HG02763 (cell line): ENCODE measurements at regions not wholly inside any gene's neighbourhood (a gene's known extent, or its start where the extent isn't known, plus 50 kb on each side); places are given as distances from the start of the nearest gene placed in this dataset.
"Not testable (repeated sequence)": the region's sequence is repeated elsewhere in the genome, so short reads cannot be mapped to it uniquely, and the experiment has no call there.

Experiments used
- ATAC-seq: cut with Tn5 transposase; IDR thresholded peaks from one replicate; pipeline ENCODE4 v1.9.1; 2021; ENCODE audit warnings: mild to moderate bottlenecking, moderate library complexity; ENCODE audit not compliant: unreplicated experiment

- no peak for ATAC-seq
These were observed 164.2 kb downstream of the VAPA start for GRCh38 chr18:10077986-10078385.

DNA sequence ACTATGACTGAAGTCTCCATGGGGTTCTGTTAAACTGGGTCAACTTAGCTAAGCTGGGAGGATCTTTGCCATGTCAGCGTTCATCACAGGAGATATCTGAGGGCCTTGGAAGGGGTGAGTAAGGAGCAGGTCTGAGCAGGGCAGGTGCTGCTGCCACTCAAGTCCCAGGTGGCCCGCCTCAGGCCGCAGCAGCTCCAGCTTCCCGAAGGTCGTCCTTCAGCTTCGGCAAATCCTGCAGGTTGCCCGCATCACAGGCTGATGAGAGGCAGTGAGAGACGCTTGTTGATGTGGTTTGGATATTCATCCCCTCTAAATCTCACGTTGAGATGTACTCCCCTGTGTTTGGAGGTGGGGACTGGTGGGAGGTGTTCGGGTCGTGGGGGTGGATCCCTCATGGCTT lies 166.6 kb downstream of the VAPA start:
- ATAC-seq: no peak

GRCh38 chr18:10081492-10081891 lies 167.7 kb downstream of the VAPA start:
- no peak for ATAC-seq

DNA sequence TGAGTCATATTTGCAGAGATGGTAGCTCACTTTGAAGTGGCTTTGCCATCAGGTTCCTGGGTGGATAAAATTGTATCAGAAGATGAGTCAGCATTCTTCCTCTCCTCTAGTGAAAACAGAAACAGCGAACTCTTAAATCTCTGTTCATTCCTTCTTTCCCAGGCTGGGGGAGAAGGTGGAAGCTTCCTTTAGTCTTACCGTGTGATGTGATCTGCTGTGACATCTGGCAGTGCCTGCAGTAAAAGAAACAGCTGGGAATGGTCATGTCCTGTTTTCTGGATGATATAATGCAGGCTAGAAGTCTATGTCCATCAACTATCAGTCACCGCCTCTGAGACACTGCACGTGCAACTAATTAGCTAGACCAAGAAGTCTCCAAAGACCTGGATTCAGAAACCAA lies 171.6 kb downstream of the VAPA start:
- ATAC-seq: no peak

DNA sequence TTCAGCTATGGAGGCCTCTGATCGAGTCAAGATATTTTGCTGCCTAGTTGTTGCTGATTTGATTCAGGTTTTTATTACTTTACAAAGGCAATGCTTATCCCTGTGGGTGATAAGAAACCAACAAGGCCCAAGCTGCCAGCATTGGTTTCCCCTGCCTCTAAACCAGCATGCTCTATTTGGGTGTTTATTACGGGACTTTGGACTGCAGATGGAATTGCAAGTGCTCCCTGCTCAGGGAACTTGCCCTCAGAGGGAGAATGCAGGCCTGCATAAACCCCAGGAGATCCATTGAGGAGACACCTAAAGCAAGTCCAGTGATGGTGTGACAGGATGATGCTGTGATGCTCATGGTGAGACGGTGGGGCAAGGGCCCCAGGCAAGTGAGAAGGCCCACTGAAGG lies 172.1 kb downstream of the VAPA start:
- ATAC-seq: no peak

DNA sequence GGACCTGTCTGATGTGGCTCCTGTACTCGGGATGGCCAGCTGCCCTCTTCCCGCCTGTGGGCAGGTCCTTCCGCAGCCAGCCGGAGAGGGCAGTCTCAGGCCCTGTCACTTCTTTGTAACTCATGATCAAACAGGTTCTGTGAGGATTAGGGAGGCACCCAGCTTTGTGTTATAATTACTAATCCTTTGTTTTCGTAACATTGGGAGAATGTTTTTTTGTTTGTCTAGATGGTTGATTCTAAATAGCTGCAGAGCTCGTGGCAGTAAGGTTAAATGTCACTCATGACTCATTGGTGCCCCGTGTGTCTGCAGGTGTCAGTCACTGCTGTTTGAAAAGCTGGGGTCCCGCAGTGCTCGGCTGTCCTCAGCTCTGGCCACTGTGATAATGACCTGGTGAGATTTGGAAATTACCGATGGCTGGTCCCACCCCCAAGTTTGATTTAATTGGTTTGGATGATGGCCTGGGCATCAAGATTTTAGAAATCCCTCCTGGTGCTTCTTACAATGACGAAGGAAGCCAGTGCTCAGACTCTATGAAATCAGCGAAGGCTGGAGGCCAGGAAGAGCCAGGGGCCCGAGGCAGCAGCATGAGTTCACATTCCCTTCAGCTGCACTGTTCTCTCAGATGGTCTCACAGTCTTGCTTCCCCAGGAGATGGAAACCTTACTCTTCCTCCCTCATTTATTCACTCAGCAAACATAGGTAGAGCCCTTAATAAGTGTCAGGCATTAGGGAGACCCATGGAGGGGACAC lies 172.8 kb downstream of the VAPA start:
- ATAC-seq: no peak

GRCh38 chr18:10088734-10089133 lies 174.9 kb downstream of the VAPA start:
- no peak for ATAC-seq

GRCh38 chr18:10089881-10090280 lies 176.1 kb downstream of the VAPA start:
- ATAC-seq: no peak

DNA sequence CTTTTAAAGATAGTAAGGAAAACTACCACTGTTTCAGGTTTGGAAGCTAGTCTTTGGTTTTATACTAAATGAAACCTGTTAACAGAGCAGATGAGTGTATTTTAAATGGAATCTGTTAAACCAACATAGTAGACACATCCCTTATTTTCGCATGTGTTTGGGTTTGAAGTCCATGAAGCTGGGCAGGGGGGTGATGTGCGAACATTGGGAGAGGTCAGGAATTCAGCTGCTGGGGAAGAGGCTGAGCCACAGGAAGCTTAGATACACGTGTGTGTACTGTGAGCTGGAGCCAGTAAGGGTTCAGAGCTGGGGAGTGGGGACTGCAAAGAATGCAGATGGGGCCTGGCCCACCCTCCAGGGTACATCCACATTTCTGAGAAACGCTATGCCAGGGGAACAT lies 176.9 kb downstream of the VAPA start:
- no peak for ATAC-seq

GRCh38 chr18:10093445-10093844 lies 179.6 kb downstream of the VAPA start:
- ATAC-seq: no peak

DNA sequence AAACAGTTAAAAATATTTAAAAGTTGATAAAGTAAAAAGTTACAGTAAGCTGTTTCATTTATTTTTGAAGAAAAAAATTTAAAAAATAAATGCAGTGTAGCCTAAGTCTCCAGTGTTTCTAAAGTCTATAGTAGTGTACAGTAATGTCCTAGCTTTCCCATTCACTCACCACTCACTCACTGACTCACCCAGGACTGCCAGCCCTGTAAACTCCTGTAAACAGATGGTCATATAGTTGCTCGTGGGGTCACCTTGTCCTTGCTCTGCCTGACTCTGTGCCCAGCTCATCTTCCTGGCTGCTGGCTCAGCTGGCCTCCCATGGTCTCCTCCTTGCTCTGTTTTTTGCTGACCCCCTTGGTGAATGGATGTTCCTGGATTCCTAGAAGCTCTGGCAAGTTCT lies 180.3 kb downstream of the VAPA start:
- ATAC-seq: no peak

DNA sequence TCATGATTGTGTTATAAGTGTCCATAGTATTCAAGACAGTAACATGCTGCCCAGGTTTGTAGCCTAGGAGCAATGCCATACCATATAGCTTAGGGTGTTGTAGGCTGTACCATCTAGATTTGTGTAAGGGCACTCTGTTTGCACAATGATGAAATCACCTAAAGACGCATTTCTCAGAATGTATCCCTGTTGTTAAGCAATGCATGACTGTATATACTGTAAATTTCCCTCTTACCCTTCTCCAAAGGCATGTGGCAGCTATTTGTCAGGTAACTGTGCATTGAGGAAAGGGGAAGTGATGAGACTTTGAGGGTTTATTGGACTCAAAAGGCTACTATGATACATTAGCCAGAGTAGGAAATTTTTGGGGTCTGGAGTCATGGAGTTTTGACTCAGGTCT lies 180.8 kb downstream of the VAPA start:
- no peak for ATAC-seq

- no peak for ATAC-seq
These were observed 181.5 kb downstream of the VAPA start for GRCh38 chr18:10095356-10095755.

GRCh38 chr18:10099539-10100140 lies 185.8 kb downstream of the VAPA start:
- no peak for ATAC-seq

GRCh38 chr18:10100196-10100595 lies 186.4 kb downstream of the VAPA start:
- no peak for ATAC-seq

- no peak for ATAC-seq
These were observed 187.3 kb downstream of the VAPA start for GRCh38 chr18:10100941-10101701.

DNA sequence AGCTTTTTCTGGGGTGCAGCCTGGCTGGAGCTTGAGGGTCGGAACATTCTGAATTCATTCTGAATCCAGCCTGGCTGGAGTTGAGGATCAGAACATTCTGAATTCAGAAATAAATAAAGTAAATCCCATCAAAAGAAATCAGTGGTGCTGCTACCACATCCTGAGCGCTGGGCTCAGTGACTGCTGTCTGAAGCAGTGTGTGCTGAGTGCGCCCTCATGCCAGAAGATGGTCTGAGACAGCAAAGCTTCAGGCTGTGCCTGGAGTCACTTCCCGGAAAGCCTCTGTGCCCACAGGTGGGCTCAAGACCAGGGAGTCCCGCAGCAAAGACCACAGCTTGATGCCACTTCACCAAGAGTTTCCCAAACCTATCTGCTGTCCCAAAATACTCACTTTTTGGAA lies 187.9 kb downstream of the VAPA start:
- ATAC-seq: no peak

GRCh38 chr18:10105118-10105517 lies 191.3 kb downstream of the VAPA start:
- not testable (repeated sequence) for ATAC-seq

- no peak for ATAC-seq
These were observed 197.4 kb downstream of the VAPA start for GRCh38 chr18:10111191-10111590.

DNA sequence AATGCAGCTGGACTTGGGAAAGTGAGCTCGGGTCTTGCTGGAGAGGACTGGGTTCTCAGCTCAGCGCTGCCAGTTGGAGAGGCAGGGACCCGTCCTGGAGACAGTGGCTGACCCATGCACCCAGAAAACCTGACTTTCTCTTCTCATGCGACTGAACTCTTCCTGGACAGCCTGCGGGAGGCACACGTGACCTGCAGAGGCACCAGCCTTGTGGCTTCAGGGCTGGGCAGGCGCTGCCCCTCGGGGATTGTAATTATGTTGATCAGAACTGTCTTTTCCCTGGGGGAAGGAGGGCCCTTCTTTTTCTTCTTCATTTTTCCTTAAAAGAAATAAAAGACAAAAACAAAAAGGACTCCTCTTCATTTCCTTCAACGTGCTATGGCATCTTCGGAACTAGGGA lies 198.1 kb downstream of the VAPA start:
- ATAC-seq: no peak

GRCh38 chr18:10113121-10114022 lies 199.6 kb downstream of the VAPA start:
- ATAC-seq: no peak
